A673 (cell line): ENCODE measurements at regions not wholly inside any gene's neighbourhood (a gene's known extent, or its start where the extent isn't known, plus 50 kb on each side); places are given as distances from the start of the nearest gene placed in this dataset.

Experiments used
- BruUV-seq: library from RNA; stranded (reverse); fragments of 400-500 nt; replicated peaks from 2 replicates; lab custom pipeline; 2021; lab: Mats Ljungman, UMichigan
- CTCF ChIA-PET: fragments of 300-600 bp; sonication (Branson Sonifier 250); formaldehyde crosslinking; loops from one replicate; lab custom pipeline; 2022; ENCODE audit warnings: antibody characterized with exemption; lab: Charles Lee
- POLR2A ChIA-PET: fragments of 300-600 bp; sonication (Branson Sonifier 250); formaldehyde crosslinking; loops from one replicate; lab custom pipeline; 2022; ENCODE audit warnings: antibody characterized with exemption; ENCODE audit not compliant: low non-redundant PET; lab: Charles Lee
- DNase-seq: peaks from one replicate; pipeline ENCODE4 v3.0.0-alpha.2; 2015; ENCODE audit warnings: low spot score
- H3K27ac ChIP-seq: fragments of 200-600 bp; sonication (generic); 2 replicates; pipeline ENCODE4 v1.5.1; 2016; ENCODE audit warnings: mixed run types, low read depth, mild to moderate bottlenecking, mixed read lengths, antibody characterized with exemption, low read length; ENCODE audit not compliant: poor library complexity, severe bottlenecking
- H3K27me3 ChIP-seq: fragments of 200-600 bp; sonication (generic); replicated peaks from 2 replicates; pipeline ENCODE4 v1.6.1; 2017; ENCODE audit warnings: mixed run types, low read depth, mild to moderate bottlenecking, mixed read lengths, antibody characterized with exemption, low read length; ENCODE audit not compliant: insufficient read depth, poor library complexity
- H3K36me3 ChIP-seq: fragments of 200-600 bp; sonication (generic); 2 replicates; pipeline ENCODE4 v1.6.1; 2016; ENCODE audit warnings: mixed run types, mild to moderate bottlenecking, mixed read lengths, antibody characterized with exemption, low read length; ENCODE audit not compliant: insufficient read depth, poor library complexity, severe bottlenecking
- H3K4me1 ChIP-seq: fragments of 200-600 bp; sonication (generic); 2 replicates; pipeline ENCODE4 v1.6.1; 2017; ENCODE audit warnings: mixed run types, mild to moderate bottlenecking, mixed read lengths, antibody characterized with exemption, low read length; ENCODE audit not compliant: insufficient read depth, poor library complexity, severe bottlenecking
- H3K4me3 ChIP-seq: fragments of 200-600 bp; sonication (generic); 2 replicates; pipeline ENCODE4 v1.5.1; 2016; ENCODE audit warnings: low read depth, mixed run types, mild to moderate bottlenecking, mixed read lengths, low read length; ENCODE audit not compliant: poor library complexity, severe bottlenecking
- H3K9me3 ChIP-seq: fragments of 200-600 bp; sonication (generic); 2 replicates; pipeline ENCODE4 v1.6.1; 2016; ENCODE audit warnings: mixed run types, low read depth, mild to moderate bottlenecking, mixed read lengths, antibody characterized with exemption, low read length; ENCODE audit not compliant: poor library complexity, severe bottlenecking
- EZH2 ChIP-seq: fragments of 200-600 bp; sonication (generic); IDR thresholded peaks from 2 replicates; pipeline ENCODE4 v1.6.1; 2017; ENCODE audit warnings: borderline replicate concordance, low read depth, mild to moderate bottlenecking, mixed read lengths, antibody characterized with exemption, low read length; ENCODE audit not compliant: poor library complexity, severe bottlenecking
- intact Hi-C: fragments of 100-400 bp; cut with micrococcal nuclease; formaldehyde crosslinking; loops from one replicate; pipeline ENCODE4 v1.10.0; 2022; ENCODE audit not compliant: unreplicated experiment
- TF ChIP-seq, protein P1 (sequence below): fragments of 300-800, 200-600 bp; sonication (generic); conservative IDR thresholded peaks from 2 replicates; pipeline ENCODE4 v1.5.1; 2017; ENCODE audit warnings: low read depth, mild to moderate bottlenecking, antibody characterized with exemption, low read length, moderate library complexity, mixed read lengths

DNA sequence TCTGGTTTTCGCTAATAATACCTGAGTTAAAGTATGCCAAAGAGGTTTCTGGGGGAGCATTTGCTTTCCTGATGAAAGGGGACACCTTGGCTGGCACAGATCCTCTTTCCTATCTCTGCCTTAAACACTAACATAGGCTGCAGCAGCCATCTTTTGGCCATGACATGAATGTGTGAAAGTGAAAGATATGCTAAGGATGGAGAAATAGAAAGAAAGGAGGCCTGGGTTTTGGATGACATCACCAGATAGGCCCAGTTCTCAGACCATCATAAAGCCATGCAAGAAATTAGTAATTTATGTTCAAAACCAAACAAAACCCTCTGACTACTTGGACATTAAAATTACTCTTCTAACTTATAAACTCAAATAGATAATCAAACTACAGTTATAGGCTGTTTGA is 279.7 kb downstream of the COG6 start:
- Histone ChIP-seq H3K4me3 (no peak overlapping the region), H3K9me3 (no peaks in the 10 kb centered on the region), H3K36me3 (no peaks in the 10 kb centered on the region), H3K27me3 (no peaks in the 10 kb centered on the region), H3K4me1 (peaks cover 22% of the 10 kb centered on the region), H3K27ac (no peak overlapping the region)
- no peak for DNase-seq
- intact Hi-C loops: loop anchor here (10.0 kb wide), 1 partner anchor 120 kb away; no protein-coding TSS in a partner anchor
- no TSS peak for BruUV-seq
- POLR2A ChIA-PET: no interaction called here
- CTCF ChIA-PET: interaction anchor here (1.2 kb wide), 1 partner anchor 8 kb away, joined by 4 read pairs; no protein-coding TSS in a partner anchor
- no peak for TF ChIP-seq EZH2
- TF ChIP-seq, protein P1, sequence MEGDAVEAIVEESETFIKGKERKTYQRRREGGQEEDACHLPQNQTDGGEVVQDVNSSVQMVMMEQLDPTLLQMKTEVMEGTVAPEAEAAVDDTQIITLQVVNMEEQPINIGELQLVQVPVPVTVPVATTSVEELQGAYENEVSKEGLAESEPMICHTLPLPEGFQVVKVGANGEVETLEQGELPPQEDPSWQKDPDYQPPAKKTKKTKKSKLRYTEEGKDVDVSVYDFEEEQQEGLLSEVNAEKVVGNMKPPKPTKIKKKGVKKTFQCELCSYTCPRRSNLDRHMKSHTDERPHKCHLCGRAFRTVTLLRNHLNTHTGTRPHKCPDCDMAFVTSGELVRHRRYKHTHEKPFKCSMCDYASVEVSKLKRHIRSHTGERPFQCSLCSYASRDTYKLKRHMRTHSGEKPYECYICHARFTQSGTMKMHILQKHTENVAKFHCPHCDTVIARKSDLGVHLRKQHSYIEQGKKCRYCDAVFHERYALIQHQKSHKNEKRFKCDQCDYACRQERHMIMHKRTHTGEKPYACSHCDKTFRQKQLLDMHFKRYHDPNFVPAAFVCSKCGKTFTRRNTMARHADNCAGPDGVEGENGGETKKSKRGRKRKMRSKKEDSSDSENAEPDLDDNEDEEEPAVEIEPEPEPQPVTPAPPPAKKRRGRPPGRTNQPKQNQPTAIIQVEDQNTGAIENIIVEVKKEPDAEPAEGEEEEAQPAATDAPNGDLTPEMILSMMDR: no peak

DNA sequence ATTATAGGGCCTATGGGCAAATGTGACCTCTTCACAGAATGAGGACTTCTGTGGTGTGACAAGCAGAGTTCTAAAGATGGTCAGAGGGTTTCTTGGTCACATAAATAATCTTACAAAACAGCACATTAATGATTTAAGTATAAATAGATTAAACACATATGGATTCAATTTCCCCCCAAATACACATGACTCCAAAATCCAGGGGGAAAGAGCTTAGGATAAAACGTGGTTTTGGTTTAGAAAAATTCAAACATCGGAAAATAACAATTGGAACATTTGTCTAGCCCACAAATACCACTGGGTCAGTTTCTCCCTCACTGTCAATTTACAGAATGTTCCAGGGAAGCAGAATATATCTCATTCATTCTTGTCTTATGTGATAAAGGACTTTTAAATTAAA is 283.1 kb downstream of the COG6 start:
- ChIA-PET CTCF (no interaction called here), POLR2A (interaction anchor here (0.6 kb wide), 1 partner anchor 17 kb away, joined by 4 read pairs; no protein-coding TSS in a partner anchor)
- no TSS peak for BruUV-seq
- H3K4me3 ChIP-seq: no peak overlapping the region
- intact Hi-C loops: loop anchor here (10.0 kb wide), 1 partner anchor 124 kb away; no protein-coding TSS in a partner anchor
- H3K27me3 ChIP-seq: no peaks in the 10 kb centered on the region
- TF ChIP-seq, protein P1: no peak
- TF ChIP-seq EZH2: no peak
- no peak overlapping the region for H3K27ac ChIP-seq
- H3K4me1 ChIP-seq: peaks cover 4% of the 10 kb centered on the region
- H3K36me3 ChIP-seq: no peaks in the 10 kb centered on the region
- DNase-seq: no peak
- no peaks in the 10 kb centered on the region for H3K9me3 ChIP-seq

DNA sequence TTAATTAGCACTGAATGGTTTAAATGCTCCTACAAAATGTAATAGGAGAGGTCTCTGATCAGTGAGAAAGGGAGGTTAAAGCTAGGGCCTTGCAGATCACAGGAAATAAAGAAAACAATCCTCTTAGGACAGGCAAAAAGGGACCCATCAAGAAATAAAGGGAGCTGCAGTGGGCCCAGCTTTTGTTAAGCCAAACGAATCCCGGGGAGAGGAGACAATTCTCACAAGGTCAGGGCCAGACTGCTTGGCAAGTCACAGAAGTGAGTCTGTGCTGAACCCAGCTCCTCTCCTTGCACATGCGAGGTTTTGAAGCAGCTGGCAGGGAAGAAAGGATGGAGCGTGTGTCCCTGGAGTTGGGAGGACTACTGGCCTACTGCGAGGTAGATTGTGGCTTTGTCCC is 285.8 kb downstream of the COG6 start:
- POLR2A ChIA-PET: no interaction called here
- intact Hi-C loops: loop anchor here (5.0 kb wide), 2 partner anchors 121 to 164 kb away; no protein-coding TSS in a partner anchor

More for the DNA sequence above, 285.8 kb downstream of the COG6 start:
- peaks cover 4% of the 10 kb centered on the region for H3K4me1 ChIP-seq
- TF ChIP-seq, protein P1: no peak
- no peak for TF ChIP-seq EZH2
- no peak overlapping the region for H3K27ac ChIP-seq
- no peaks in the 10 kb centered on the region for H3K36me3 ChIP-seq
- no peak overlapping the region for H3K4me3 ChIP-seq
- CTCF ChIA-PET: no interaction called here
- no peaks in the 10 kb centered on the region for H3K9me3 ChIP-seq
- no peaks in the 10 kb centered on the region for H3K27me3 ChIP-seq
- DNase-seq: no peak
- no TSS peak for BruUV-seq
